Neural cell (in vitro differentiated cells): ENCODE measurements at regions not wholly inside any gene's neighbourhood (a gene's known extent, or its start where the extent isn't known, plus 50 kb on each side); places are given as distances from the start of the nearest gene placed in this dataset.

Source experiments
- H2AFZ ChIP-seq: fragments of 200-600, 300-800 bp; sonication (generic), shearing (Covaris generic); 2 replicates; pipeline ENCODE4 v1.6.0; 2014; ENCODE audit warnings: low read depth, mild to moderate bottlenecking, antibody characterized with exemption, low read length, moderate library complexity
- H3F3A ChIP-seq: fragments of 200-600 bp; shearing (Covaris generic); 2 replicates; pipeline ENCODE4 v1.6.1; 2016; ENCODE audit warnings: mild to moderate bottlenecking, moderate library complexity, mixed read lengths, antibody characterized with exemption, low read length; ENCODE audit not compliant: insufficient read depth, poor library complexity, severe bottlenecking
- H3K27ac ChIP-seq: fragments of 200-600, 300-800 bp; sonication (generic), shearing (Covaris generic); 2 replicates; pipeline ENCODE4 v1.5.1; 2014; ENCODE audit warnings: mild to moderate bottlenecking, low read length, moderate library complexity
- H3K27me3 ChIP-seq: fragments of 300-800, 200-600 bp; sonication (generic), shearing (Covaris generic); 2 replicates; pipeline ENCODE4 v1.6.0; 2014; ENCODE audit warnings: mild to moderate bottlenecking, low read depth, low read length, moderate library complexity; ENCODE audit not compliant: insufficient read depth
- H3K36me3 ChIP-seq: fragments of 300-800, 200-600 bp; sonication (generic), shearing (Covaris generic); 2 replicates; pipeline ENCODE4 v1.5.1; 2014; ENCODE audit warnings: mild to moderate bottlenecking, antibody characterized with exemption, low read length, moderate library complexity; ENCODE audit not compliant: insufficient read depth
- H3K4me2 ChIP-seq: fragments of 300-800, 200-600 bp; sonication (generic), shearing (Covaris generic); 2 replicates; pipeline ENCODE4 v1.6.0; 2014; ENCODE audit warnings: mild to moderate bottlenecking, low read length
- H3K4me3 ChIP-seq: fragments of 300-800, 200-600 bp; sonication (generic), shearing (Covaris generic); 2 replicates; pipeline ENCODE4 v1.5.1; 2014; ENCODE audit warnings: mild to moderate bottlenecking, low read length, moderate library complexity
- H3K79me2 ChIP-seq: fragments of 200-600 bp; shearing (Covaris generic); replicated peaks from 2 replicates; pipeline ENCODE4 v1.6.0; 2014; ENCODE audit warnings: mild to moderate bottlenecking, low read length, moderate library complexity; ENCODE audit not compliant: insufficient read depth
- H3K9ac ChIP-seq: fragments of 300-800, 200-600 bp; sonication (generic), shearing (Covaris generic); 2 replicates; pipeline ENCODE4 v1.6.1; 2016; ENCODE audit warnings: mild to moderate bottlenecking, low read length, mixed read lengths
- H3K9me2 ChIP-seq: fragments of 200-600 bp; shearing (Covaris generic); 2 replicates; pipeline ENCODE4 v1.6.1; 2016; ENCODE audit warnings: mild to moderate bottlenecking, low read length, mixed read lengths; ENCODE audit not compliant: insufficient read depth
- H3K9me3 ChIP-seq: fragments of 200-600, 300-800 bp; sonication (generic), shearing (Covaris generic); 2 replicates; pipeline ENCODE4 v1.6.1; 2016; ENCODE audit warnings: mild to moderate bottlenecking, mixed run types, low read length, moderate library complexity, mixed read lengths
- H4K20me1 ChIP-seq: fragments of 200-600 bp; shearing (Covaris generic); 2 replicates; pipeline ENCODE4 v1.6.1; 2016; ENCODE audit warnings: mild to moderate bottlenecking, mixed run types; ENCODE audit not compliant: insufficient read depth
- CTCF ChIP-seq: fragments of 450-650 bp; IDR thresholded peaks from 2 replicates; pipeline ENCODE4 v1.5.1; 2014; ENCODE audit warnings: antibody characterized with exemption, mild to moderate bottlenecking, moderate library complexity; ENCODE audit not compliant: poor library complexity, severe bottlenecking
- EP300 ChIP-seq: fragments of 450-650 bp; conservative IDR thresholded peaks from 2 replicates; pipeline ENCODE4 v1.6.1; 2014; ENCODE audit warnings: antibody characterized with exemption, mild to moderate bottlenecking, moderate library complexity; ENCODE audit not compliant: poor library complexity, severe bottlenecking
- EZH2 ChIP-seq: fragments of 200-600, 300-800 bp; shearing (Covaris generic), sonication (generic); IDR thresholded peaks from 2 replicates; pipeline ENCODE4 v1.6.1; 2014; ENCODE audit warnings: antibody characterized with exemption, low read length, borderline replicate concordance, mild to moderate bottlenecking; ENCODE audit not compliant: insufficient read depth, poor library complexity, severe bottlenecking
- MXI1 ChIP-seq: fragments of 450-650 bp; conservative IDR thresholded peaks from 2 replicates; pipeline ENCODE4 v1.6.1; 2014; ENCODE audit warnings: antibody characterized with exemption, mild to moderate bottlenecking; ENCODE audit not compliant: poor library complexity, severe bottlenecking
- POLR2AphosphoS5 ChIP-seq: IDR thresholded peaks from 2 replicates; pipeline ENCODE4 v1.6.1; 2012
- RAD21 ChIP-seq: fragments of 450-650 bp; conservative IDR thresholded peaks from 2 replicates; pipeline ENCODE4 v1.6.1; 2014; ENCODE audit warnings: antibody characterized with exemption, mild to moderate bottlenecking, moderate library complexity
- REST ChIP-seq: IDR thresholded peaks from 2 replicates; pipeline ENCODE4 v1.6.1; 2012; ENCODE audit warnings: borderline replicate concordance
- SMC3 ChIP-seq: fragments of 450-650 bp; conservative IDR thresholded peaks from 2 replicates; pipeline ENCODE4 v1.6.1; 2014; ENCODE audit warnings: antibody characterized with exemption, mild to moderate bottlenecking, moderate library complexity; ENCODE audit not compliant: poor library complexity
- TAF1 ChIP-seq: IDR thresholded peaks from 2 replicates; pipeline ENCODE4 v1.6.1; 2012; ENCODE audit warnings: low read depth

- Histone ChIP-seq H4K20me1 (no peaks in the 10 kb centered on the region), H3K9me3 (no peaks in the 10 kb centered on the region), H3K9me2 (no peaks in the 10 kb centered on the region), H3K27ac (no peak overlapping the region), H3K36me3 (no peaks in the 10 kb centered on the region), H3K4me3 (no peak overlapping the region), H3K27me3 (no peaks in the 10 kb centered on the region), H3F3A (no peaks in the 10 kb centered on the region), H3K4me2 (no peak overlapping the region), H2AFZ (no peak overlapping the region), H3K9ac (no peak overlapping the region), H3K79me2 (no peaks in the 10 kb centered on the region)
- no peak for TF ChIP-seq REST
- TF ChIP-seq RAD21 = no peak
- no peak for TF ChIP-seq EP300
- no peak for TF ChIP-seq SMC3
- TF ChIP-seq MXI1 = no peak
- TF ChIP-seq CTCF = no peak
- no peak for TF ChIP-seq TAF1
- TF ChIP-seq POLR2AphosphoS5 = no peak
- no peak for TF ChIP-seq EZH2
These were observed 323.5 kb downstream of the DAD1 start for GRCh38 chr14:22265319-22266141.

- Histone ChIP-seq H2AFZ (no peak overlapping the region), H3K4me3 (no peak overlapping the region), H3K27ac (no peak overlapping the region), H3K9ac (no peak overlapping the region), H3K36me3 (no peaks in the 10 kb centered on the region), H3K9me2 (no peaks in the 10 kb centered on the region), H4K20me1 (no peaks in the 10 kb centered on the region), H3K4me2 (no peak overlapping the region), H3K79me2 (no peaks in the 10 kb centered on the region), H3K9me3 (no peaks in the 10 kb centered on the region), H3K27me3 (no peaks in the 10 kb centered on the region), H3F3A (no peaks in the 10 kb centered on the region)
- TF ChIP-seq MXI1 (no peak), EP300 (no peak), EZH2 (no peak), SMC3 (no peak), POLR2AphosphoS5 (no peak), RAD21 (no peak), REST (no peak), CTCF (no peak), TAF1 (no peak)
These were observed 324.3 kb downstream of the DAD1 start for GRCh38 chr14:22264759-22265158.
